T47D (cell line): ENCODE measurements at regions not wholly inside any gene's neighbourhood (a gene's known extent, or its start where the extent isn't known, plus 50 kb on each side); places are given as distances from the start of the nearest gene placed in this dataset.
A peak's percentile ranks its signal among the peaks of the same experiment; 100 is the strongest.
"Not testable (repeated sequence)": the region's sequence is repeated elsewhere in the genome, so short reads cannot be mapped to it uniquely, and the experiment has no call there.

ENCODE experiments used
- DNase-seq, 2 experiments: peaks; one replicate each; pipeline versions ENCODE4 v3.0.0 to v3.0.0-alpha.2; 2011 to 2012; ENCODE audit warnings: low read depth in 1 of 2, low spot score in 1 of 2
- JUND ChIP-seq: IDR thresholded peaks from 2 replicates; pipeline ENCODE4 v1.6.1; 2012; ENCODE audit warnings: low read depth
- in situ Hi-C: cut with HindIII; loops from 2 replicates; pipeline ENCODE4 v1.10.0; 2016; ENCODE audit warnings: low sequenced_read_pairs, low pct_unique_long_range_greater_than_20kb

- no peak for TF ChIP-seq JUND
- in situ Hi-C loops, result no loop called here
- no peak for DNase-seq
Observed at GRCh38 chr11:42720716-42721563, 590.9 kb upstream of the API5 start.

DNA sequence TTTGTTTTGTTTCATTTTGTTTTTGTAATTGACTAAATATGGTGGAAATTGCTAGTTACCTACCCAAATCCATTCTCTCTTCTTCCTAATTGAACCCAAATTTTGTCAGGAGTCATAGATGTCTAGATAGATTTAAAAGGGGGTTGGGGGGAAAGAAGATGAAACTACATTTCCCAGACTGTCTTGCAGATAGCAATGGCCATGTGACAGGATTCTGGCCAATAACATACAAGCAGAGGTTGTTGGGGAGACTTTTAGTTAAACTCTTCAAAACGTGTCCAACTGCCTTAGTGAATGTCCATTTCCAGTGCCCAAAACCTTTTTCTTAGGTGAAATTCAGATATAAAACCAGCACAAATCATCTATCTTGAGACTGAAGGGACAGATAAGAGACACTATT, 583.9 kb upstream of the API5 start:
- TF ChIP-seq JUND, result no peak
- DNase-seq, result no peak
- in situ Hi-C loops, result no loop called here

DNA sequence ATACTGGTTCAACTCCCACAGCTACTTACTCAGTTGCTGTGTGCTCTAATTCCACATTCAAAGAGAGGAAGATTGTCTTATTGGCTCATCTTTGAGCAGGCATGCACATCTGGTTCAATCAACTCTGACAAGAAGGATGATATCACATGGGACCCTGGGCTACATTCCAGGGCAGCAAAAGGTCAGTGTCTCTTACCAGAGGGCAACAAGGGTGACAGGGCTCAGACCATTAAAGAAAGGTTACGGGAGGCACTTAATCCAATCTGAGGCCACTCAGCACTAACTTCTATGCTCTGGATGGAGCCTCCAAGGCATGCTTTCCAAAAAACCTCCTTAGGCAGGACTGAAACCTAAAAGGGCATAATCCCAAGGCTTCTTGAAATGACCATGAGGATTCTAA, 549.4 kb upstream of the API5 start:
- in situ Hi-C loops, result no loop called here
- TF ChIP-seq JUND, result no peak
- DNase-seq, result no peak

DNA sequence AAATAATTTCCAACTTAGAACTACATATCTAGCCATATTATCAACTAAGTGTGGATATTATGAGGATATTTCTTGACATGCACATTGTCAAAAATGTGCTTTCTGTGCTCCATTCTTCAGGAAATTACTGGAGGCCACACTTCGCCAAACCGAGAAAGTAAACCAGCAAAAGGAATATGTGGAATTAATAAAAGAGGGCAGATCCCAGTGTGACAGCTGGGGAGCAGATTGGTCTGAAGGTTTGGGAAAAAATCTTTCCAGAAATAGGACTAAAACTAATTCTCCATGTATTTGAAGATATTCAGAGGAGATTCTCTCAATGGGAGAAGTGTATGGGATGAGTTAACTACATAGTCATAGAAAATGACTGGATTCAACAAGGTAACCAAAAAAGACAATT, 546.9 kb upstream of the API5 start:
- in situ Hi-C loops, result no loop called here
- DNase-seq, result no peak
- no peak for TF ChIP-seq JUND

GRCh38 chr11:42768576-42768975, 543.2 kb upstream of the API5 start:
- no peak for DNase-seq
- in situ Hi-C loops, result no loop called here
- no peak for TF ChIP-seq JUND

- peak; percentile 38 to 60 for DNase-seq
- no peak for TF ChIP-seq JUND
- in situ Hi-C loops, result no loop called here
Observed at GRCh38 chr11:42770444-42771065, 541.2 kb upstream of the API5 start.

DNA sequence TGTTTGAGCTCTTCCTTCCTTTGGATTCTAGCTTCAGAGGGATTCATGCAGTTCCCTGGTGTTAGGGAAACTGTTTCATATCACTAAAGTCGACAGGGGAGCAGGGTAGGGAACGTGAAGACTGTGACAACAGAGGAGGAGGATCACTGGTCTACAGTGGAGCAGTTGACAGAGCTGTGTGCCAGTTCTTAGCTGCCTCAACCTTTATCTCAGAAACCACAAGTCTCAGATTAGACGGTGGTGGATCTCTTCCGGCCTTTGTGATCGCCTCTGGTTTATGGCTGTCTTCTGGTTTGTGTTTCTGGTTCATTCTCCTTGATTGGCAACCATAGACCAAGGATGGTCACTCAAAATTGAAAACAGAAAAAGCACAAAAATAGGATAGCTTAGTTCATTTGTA, 538.9 kb upstream of the API5 start:
- in situ Hi-C loops, result no loop called here
- DNase-seq, result no peak
- no peak for TF ChIP-seq JUND

GRCh38 chr11:42773729-42774128, 538.1 kb upstream of the API5 start:
- DNase-seq, result no peak
- in situ Hi-C loops, result no loop called here
- TF ChIP-seq JUND, result no peak

- no peak for DNase-seq
- TF ChIP-seq JUND, result no peak
- in situ Hi-C loops, result no loop called here
Observed at GRCh38 chr11:42774567-42774966, 537.2 kb upstream of the API5 start.

GRCh38 chr11:42777776-42778175, 534.0 kb upstream of the API5 start:
- in situ Hi-C loops, result no loop called here
- no peak for TF ChIP-seq JUND
- DNase-seq, result no peak

- no peak for TF ChIP-seq JUND
- no peak for DNase-seq
- in situ Hi-C loops, result no loop called here
Observed at GRCh38 chr11:42778193-42778592, 533.6 kb upstream of the API5 start.

- no peak for TF ChIP-seq JUND
- in situ Hi-C loops, result no loop called here
- DNase-seq, result no peak
Observed at GRCh38 chr11:42779555-42779954, 532.2 kb upstream of the API5 start.

GRCh38 chr11:42786981-42787380, 524.8 kb upstream of the API5 start:
- DNase-seq, result no peak
- in situ Hi-C loops, result no loop called here
- TF ChIP-seq JUND, result no peak

GRCh38 chr11:42795483-42795882, 516.3 kb upstream of the API5 start:
- DNase-seq, in situ Hi-C loops: not testable (repeated sequence)
